ENCODE measurements at regions not wholly inside any gene's neighbourhood (a gene's known extent, or its start where the extent isn't known, plus 50 kb on each side); places are given as distances from the start of the nearest gene placed in this dataset.
A peak's percentile ranks its signal among the peaks of the same experiment; 100 is the strongest.

DNA sequence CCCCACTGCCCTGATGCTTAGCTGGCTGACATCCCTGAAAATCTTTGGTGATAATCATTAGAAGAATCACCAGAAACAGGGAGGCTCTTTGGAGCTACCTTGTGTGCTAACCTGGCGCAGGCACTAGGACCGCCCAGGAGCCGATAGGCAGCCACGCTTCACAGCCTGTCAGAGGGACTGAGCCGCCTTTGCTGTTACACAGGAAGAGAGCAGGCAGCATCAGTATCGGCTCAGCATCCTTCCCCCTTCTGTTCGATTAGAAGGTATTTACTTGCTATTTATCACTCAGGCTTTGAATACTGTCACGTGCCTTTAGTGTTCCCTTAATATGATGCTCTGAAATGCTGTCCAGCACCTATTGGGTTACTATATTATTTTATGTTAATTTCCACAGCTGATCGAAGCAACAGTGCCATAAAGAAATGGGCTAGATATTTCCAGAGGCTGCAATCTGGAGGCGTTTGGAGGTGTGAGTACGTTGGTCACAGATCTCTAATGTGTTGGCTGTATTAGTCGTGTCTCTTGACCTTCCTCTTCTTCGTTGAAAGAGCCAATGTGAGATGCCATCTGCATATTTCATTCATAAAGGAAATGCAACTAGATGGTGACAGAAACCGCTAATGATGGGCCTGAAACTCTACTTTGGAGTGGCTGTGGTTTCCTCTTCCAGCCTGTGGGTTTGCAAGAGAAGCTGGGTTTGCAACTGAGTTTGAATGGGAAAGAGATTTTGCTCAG is 110.4 kb upstream of the RAB27B start:
- DNase-seq: peak in 1 of 3 donors; percentile 23

DNA sequence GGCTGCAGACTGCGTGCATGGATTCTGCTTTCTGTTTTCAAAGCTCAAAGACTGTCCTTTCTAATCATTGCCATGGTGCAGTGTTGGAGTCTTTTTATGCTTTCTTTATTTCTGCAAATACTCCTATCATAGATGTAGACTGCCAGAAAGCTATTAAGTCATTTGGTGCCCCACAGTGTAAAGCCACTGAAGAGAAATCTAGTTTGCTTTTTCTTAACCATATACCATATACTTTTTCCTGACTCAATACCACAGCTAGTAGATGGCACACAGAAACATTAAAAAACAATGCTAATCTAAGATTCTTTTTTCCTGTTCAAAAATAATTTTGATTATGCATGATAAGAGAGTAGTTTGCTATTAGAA is 109.9 kb upstream of the RAB27B start:
- DNase-seq: no peak

DNA sequence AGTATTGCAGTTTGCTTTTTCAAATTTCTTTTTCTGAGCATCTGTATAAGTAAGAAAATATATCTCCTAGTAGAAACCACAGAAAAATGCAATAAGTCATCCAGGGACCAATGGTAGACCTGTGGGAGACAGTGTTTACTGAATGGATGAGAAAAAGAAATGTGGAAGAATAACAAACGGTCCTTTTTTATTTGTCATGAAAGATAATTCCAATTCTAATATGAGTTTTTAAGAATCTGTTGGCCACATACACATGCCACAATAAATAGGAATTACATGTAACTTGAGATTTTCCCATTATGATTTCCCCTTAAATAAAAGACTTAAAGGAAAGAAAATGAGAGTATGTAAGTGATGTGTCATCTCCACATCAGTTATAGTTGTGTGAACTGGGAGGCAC is 107.7 kb upstream of the RAB27B start:
- peak in 1 of 3 donors; percentile 44 for DNase-seq

DNA sequence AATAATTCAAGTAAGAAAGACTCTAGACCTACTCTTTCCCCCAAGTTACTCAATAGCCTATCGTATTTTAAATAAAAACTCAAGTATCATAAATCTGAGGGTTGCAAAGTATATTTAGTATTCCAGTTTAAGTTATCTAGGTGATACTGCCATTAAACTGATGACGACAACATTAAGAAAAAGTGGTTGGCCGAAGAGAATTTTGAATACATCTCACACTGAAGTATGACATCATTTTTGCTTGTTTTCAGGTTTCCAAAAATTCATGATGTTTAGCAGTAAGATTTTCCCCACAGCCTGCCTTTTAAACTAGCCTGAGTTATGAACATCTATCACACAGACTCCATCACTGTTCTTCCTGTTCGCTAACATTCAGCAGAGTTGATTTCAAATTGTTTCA is 102.1 kb upstream of the RAB27B start:
- DNase-seq: no peak

DNA sequence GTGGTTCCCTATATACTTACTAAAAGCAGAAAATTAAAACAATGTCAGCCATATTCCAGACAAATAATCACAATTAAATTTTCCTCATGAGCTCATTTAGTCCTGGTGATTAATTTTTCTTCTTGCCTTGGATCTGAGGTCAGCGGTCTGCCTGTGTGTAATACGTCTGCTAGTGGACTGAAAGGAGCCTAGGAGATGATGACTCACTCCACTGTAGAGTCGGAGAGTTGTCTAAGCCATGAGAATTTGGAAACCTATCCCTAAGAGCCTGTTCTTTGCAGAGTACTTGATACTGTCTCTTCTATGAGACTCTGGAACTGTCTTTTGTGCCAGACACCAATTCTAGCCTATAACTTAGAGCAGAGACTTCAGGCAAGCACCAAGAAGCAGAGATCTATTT is 94.2 kb upstream of the RAB27B start:
- no peak for DNase-seq

DNA sequence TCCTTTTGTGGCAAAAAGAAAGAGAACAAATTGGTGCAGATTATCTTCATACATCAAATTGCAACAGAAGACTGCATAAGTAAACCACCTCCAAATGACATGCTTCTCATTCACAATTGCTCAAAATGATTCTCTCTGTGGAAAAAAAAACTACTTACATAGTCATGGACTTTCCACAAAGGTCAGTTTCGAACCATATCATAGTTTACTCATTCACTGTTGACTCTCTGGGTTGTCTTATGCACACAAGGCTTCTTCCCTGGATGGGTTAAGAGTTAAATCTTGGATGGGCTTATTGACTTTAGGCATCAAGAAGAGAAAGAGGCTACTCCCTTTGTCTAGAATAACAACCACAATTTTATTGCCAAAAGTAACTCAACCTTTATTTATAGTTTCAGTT is 91.3 kb upstream of the RAB27B start:
- DNase-seq: no peak

DNA sequence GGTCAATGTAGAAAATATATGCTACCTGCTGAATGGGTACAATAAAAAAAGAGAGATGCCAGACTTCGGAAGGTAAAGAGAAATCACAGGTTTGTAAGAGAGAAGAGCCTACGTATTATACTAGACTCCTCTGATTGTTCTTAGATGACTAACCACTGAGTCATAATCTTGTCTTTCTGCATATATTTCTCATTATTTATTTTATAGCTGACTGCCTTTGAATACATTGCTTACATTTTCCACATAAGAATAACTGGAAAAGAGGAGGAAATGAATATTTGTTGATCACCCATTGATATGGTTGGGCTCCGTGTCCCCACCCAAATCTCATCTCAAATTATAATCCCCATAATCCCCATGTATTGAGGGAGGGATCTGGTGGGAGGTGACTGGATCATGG is 90.3 kb upstream of the RAB27B start:
- DNase-seq: no peak

DNA sequence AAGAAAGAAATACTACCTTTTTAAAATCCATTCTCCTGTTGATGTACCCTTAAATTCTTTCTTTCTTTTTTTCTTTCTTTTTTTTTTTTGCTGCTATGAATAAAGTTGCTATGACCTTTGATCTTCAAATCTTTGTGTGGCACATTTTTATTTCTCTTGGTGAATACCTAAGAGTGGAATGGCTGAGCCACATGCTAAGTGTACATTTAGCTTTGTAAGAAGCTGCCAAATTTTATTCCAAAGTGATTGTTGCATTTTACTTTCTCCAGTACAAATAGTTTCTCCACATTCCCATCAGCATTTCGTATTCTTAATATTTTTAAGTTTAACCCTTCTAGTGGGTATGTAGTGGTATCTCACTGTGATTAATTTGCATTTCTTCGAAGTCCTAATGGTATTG is 88.8 kb upstream of the RAB27B start:
- DNase-seq: no peak

DNA sequence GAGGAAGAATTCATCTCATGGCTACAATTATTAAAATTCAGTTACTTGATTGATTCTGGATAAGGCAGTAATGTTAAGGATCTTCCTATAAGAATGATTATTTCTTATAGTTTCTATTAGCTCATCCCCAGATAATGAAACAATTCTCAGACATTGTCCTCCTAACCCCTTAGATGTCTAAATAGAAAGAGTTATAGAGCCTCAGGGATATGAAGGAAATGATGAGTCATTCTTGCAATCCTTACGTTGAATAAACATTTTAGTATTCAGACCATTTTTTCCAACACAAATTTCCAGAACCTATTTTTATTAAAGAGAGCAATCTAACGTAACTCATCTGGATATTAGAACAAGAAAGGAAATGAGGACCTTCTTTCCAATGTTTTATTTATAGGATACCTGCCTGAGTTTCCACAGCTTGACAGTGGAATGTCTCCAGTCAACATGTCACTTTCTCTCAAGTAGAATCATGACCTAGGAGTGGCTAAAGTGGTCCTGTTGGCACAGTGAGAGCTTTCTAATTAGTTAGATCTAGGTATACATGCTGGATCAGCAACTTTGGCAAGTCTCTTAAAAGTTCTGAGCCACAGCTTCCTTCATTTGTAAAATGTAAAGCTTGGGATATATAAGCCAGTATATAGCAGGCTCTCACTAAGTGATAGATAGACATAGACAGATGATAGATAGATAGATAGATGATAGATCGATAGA is 88.0 kb upstream of the RAB27B start:
- peak in 2 of 3 donors; percentile 35 to 61 for DNase-seq

DNA sequence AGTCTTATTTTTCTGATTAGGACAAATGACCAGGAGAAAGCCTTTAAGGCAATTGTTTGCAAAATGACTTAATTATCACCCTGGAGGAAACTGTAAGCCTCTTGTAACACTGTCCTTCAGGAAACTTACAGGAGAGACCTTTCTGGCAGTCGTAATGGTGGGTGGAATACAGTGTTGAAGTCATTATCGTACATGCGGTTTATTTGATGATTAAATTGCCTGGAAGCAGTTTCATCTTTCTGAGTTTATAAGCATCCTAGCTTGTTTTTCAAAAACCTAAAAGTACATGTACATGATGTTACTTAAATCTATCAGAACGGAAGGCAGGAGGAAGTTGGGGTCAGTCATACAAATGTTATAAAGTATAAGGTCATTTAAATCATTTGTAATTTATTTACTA is 86.2 kb upstream of the RAB27B start:
- peak in 2 of 3 donors; percentile 18 to 46 for DNase-seq

DNA sequence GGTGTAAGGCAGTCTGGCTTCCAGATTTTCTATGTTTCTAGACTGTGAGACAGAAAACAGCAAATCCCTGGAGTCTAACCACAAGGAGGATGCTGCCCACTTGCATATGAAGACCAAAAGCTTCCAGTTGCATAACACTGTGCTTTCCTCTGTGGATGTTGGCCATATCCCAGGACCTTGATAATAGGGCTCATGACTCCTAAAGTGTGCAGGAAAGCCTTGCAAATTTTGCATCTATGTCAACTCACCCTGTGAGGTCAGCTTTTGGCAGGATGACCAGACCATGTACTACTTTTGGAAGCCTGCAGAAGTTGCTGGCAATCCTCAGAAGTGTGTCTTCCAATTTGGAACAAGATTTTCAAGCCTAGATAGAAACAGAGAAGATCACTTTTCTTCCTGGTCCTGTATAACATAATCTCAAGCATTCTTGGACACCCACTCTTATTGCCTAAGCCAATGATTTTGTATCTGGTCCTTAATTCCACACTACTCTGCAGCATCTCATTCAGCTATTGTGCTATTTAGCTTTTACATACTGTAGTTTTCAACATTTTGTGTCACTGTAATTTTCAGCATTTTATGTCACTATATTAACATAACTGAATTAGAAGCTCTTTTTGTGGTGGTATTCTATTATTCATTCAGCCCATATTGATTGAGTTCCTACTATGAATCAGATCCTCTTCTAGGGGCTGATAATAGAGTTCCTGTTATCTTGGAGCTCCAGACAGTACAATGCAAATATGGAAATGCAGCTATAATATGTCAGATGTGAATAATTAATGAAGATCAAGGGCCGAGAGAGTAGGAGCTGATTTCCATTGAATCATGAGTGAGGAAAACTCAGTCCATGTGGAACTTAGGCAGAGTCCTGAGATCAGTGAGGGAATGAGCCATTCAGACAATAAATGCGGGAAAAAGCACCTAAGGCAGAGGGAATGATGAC is 85.3 kb upstream of the RAB27B start:
- peak; percentile 91 to 94 (median 91) for DNase-seq

DNA sequence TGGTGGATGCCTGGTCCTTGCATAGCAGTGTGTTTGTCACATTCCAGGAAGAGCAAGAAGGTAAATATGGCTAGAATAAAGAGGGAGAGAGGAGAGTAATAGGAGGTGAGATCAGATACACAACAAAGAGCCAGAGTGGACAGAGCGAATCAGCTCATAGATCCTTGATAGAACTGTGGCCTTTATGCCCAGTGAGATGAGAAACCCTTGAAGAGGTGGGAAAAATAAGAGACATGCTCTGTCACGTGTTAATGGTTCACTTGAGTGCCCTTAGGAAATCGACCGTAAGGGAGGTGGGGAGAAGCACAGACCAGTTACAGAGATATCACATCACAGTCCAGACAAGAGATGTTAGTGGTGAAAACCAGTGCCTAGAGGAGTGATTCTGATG is 84.7 kb upstream of the RAB27B start:
- no peak for DNase-seq

DNA sequence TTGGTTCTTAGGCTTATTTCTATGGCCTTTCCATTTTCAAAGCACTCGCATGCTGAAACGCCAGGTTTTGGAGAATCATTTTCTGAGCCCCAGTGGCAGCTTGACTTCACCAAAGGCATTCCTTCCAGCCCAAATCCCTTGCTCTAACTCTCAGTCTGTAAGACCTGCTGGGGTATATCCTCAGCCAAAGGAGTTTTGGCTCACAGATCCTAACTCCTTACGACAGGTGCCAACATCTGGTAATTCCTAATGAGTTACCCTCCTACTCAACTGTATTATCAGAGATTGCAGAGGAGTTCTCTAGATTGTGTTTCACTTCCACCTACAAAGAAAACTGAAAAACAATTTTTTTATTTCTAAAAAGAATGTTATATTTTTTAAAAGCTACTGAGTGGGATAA is 79.0 kb upstream of the RAB27B start:
- DNase-seq: no peak

DNA sequence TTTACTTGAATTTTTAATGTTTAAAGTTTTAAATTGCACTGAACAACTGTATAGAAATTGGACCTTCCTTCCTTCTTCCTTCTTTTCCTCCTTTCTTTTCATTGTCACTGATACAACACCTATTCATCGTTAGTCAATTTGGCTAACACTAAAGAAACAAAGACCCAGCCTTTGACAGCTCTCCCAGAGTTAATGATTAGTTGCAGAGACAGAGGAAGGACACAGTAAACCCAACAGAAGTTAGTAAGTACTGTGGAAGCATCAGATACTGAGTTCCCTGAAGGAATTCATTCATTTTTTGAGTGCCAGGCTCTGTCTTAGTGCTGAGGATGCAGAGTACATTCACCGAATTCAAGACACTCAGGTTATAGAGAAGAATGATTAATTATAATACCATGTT is 77.9 kb upstream of the RAB27B start:
- no peak for DNase-seq

DNA sequence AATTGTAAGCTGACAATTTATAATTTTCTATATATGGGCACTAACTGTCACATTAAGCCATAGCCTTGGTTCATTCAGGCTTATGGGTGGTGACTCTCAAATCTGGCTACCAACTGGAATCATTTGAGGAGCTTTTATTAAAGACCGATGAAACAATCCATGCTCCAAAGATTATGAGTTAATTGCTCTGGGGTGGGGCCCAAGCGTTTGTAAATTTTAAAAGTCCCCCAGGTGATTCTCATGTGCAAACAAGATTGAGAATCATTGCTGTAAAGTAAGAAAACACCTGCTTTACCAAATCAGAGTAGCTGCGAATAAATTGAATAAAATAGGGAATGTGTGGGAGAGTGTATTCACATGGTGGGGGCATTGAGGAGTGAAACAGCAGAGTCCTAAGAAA is 76.1 kb upstream of the RAB27B start:
- no peak for DNase-seq

DNA sequence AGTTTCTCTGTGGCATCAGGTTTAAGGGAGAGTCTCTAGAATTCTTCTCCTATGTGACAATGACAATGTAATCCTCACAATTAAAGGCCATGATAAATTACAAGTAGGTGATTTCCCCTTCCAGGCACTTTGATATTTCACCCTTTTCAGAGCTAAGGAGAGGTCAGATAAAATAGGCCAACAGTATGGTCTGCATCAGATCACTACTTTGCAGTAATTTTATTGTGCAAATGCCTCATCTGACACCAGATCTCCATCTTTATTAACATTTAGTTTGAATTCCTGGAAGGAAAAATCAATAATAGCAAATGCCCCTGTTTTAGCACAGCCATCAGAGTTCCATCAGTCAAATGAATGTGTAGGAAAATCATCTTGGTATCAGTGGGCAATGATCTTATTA is 72.8 kb upstream of the RAB27B start:
- DNase-seq: no peak

DNA sequence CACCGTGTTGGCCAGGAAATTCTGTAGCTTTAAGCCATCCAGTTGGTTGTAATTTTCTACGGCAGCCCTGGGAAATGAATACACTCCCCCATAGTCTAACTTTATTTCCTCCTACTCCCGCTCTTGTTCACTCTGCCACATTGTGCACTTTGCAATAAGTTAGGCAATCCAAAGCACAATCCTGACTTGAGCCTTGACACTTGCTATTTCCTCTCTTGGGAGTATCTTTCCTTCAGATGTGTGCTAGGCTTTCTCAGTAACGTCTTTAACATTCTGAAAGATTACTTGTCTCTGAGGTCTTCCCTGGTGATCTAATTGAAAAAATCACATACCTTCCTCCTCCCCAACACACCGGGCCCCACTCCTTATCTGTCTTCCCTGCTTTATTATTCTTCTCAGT is 65.9 kb upstream of the RAB27B start:
- DNase-seq: no peak

DNA sequence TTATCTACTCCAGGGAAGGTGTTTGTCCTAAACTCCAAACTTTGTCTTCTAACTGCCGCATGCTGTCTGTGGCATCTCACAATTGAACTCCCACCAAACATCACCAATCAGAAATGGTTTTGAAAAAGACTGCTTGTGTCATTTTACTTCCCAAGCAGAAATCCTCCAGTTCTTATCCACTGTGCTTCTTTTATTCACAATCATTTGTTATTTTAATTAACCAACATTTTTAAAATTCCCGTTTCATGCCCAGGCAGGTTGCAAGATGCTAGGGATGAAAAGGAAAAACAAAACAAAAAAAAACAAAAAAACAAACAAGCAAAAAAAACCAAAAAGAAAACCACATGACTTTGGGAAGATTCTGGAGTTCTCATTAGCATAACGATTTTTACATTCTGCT is 63.5 kb upstream of the RAB27B start:
- DNase-seq: no peak

DNA sequence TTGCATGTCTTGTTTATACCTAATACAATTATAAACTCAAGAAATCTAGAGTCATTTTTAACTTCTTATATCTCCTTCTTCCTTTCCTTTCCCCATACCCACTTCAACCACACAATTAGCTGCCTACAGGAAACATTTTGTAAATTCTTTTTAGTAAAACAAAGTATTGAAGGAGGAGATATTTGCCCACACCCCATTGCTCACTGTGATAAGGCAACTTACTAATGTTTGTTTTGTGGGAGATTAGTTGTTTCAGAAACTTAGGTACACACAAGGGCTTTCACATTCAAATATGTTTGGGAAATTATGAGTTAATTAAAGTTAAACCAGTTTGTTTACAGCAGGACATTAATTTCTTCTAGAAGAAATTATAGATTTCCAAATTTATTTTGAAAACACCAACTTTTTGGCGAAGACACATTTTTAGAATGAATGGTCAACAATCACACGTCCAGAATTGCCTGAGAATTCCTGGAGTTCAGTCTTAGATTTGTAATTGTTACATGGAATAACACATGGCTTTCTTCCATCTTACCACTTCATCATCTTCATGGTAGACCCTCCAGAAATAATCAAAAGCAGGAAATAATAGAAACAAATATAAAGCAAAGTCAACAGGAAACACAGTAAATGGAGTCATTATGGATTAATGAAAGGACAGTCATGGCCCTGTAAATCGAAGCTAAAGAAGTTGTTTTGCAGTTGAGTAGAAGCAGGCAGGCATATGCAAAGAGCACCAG is 62.5 kb upstream of the RAB27B start:
- no peak for DNase-seq

DNA sequence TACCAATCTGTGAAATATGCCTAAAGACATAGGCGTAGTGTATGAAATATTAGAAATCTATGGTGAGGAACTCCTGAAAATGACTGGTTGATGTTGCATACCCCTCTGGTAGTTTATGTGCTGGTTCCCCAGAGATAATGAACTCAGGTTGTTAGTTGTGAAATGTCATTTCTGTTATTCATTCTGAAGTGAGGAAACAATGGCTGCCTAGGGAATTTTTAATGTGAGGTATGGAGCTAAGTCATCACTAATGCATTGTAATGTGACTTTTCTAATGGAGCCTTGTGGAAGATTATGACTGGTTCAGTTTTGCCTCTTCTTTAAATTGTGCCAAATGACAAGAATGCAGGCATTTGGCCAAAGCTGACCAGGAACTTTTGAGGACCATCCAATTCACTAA is 61.6 kb upstream of the RAB27B start:
- DNase-seq: no peak

DNA sequence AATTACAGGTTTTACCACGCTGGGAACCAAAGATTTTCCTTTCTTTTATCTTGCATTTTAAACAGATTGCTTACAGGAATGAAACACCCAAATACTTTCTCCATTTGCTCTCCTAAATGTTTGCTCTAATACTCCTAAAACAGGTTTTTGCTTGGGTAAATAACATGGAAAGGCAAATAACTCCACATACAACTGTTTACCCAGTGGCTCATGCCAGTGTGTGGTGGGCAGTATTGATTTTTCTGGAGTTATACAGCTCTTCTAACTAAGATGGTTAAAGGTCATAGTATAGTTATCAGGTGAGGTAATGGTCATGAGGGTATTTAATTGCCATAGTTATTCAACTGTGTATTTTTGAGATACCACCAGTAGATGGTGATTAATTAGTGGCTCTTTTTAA is 61.2 kb upstream of the RAB27B start:
- no peak for DNase-seq
